M059J (cell line): ENCODE measurements at regions not wholly inside any gene's neighbourhood (a gene's known extent, or its start where the extent isn't known, plus 50 kb on each side); places are given as distances from the start of the nearest gene placed in this dataset.
"Not testable (repeated sequence)": the region's sequence is repeated elsewhere in the genome, so short reads cannot be mapped to it uniquely, and the experiment has no call there.

Experiments
- DNase-seq: peaks from one replicate; pipeline ENCODE4 v3.0.0-alpha.2; 2012; ENCODE audit warnings: low read depth

DNA sequence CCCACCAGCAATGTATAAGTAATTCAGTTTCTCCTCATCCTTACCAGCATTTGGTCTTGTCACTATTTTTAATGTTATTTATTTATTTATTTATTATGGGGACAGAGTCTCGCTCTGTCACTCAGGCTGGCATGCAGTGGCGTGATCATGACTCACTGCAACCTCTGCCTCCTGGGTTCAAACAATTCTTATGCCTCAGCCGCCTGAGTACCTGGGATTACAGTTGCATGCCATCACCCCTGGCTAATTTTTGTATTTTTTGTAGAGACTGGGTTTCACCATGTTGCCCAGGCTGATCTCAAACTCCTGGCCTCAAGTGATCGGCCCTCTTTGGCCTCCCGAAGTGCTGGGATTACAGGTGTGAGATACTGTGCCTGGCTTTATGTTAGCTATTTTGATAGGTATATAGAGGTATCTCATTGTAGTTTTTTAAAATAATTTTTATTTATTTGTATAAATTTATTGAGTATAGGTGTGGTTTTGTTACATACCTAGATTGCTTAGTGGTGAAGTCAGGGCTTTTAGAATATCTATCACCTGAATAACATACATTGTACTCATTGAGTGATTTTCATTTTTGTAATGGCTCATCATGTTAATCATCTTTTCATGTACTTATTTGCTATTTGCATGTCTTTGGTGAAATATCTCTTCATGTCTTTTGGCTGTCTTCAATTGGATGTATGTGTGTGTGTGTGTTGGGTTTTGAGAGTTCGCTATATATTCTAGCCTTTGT lies 53.3 kb downstream of the TANC2 start:
- peak; percentile 60 for DNase-seq

DNA sequence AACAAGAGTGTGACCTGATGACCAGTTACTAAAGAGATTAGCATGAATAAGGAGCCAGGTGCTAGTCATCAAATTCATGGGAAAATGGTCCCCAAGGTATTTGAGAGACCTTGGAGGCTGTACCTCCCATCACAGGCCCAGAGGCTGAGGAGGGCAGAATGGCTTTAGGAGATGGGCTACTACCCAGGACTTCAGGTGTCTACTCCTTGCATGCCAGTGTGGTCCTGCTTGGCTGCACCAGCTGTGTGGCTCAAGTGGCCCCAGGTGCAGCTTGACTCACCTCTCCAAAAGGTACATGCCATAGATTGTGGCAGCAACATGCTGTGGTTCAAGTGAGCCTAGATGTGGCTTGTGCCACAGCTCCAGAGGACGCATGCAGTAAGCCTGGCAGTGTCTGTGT lies 56.5 kb downstream of the TANC2 start:
- no peak for DNase-seq

DNA sequence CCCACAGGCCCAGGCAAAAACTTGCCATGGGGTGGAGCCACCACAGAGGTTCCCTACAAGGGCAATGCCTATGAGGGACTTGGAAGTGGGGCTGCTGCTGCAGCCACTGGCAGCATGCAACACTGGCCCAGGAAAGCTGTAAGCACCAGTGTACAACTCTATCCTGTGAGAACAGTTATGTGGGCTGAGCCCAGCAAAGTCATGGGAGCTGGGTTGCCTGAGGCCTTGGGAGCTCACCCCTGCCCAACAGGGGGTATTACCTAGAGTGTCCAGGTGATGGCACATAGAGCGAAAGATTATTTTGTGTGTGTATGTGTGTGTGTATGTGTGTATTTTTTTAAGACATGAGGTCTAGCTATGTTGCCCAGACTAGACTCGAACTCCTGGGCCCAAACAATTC lies 57.0 kb downstream of the TANC2 start:
- peak; percentile 3 for DNase-seq

DNA sequence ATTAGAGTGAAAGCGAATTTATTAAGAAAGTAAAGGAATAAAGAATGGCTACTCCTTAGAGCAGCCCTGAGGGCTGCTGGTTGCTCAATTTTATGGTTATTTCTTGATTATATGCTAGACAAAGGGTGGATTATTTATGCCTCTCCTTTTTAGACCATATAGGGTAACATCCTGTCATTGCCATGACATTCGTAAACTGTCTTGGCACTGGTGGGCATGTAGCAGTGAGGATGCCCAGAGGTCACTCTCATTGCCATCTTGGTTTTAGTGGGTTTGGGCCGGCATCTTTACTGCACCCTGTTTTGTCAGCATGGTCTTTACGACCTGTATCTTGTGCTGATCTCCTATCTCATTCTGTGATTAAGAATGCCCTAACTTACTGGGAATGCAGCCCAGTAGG lies 58.2 kb downstream of the TANC2 start:
- DNase-seq = peak; percentile 56

DNA sequence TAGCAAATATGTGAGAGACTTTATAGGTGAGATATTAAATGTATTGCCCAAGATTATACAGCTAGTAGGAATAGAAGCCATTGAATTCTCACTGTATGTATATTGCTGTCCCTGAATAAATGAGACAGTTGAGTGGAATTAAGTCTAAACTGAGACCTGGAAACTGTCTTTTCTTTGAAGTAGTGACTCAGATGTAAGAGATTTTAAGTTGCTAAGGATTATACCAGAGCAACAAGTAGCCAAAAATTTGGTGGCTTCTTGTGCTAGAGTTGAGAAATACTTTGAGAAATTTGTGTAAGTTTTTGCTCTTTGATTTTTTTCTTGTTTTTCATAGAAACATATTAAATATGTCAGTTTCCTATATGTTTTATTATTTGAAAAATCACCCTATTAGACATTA lies 58.7 kb downstream of the TANC2 start:
- peak; percentile 56 for DNase-seq

DNA sequence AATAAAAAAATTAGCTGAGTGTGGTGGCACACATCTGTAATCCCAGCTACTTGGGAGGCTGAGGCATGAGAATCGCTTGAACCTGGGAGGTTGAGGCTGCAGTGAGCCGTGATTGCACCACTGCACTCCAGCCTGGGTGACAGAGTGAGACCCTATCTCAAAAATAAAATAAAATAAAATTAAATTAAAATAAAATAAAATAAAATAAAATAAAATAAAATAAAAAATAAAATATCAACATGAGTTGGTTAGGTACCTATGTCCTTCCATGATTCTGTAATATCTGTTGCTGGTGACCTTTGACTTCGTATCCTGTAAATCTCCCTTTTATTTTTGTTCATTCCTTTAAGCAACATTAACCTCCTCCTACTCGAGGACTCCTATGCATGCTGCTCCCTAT lies 59.6 kb downstream of the TANC2 start:
- not testable (repeated sequence) for DNase-seq

- peak; percentile 76 for DNase-seq
These were observed 63.5 kb downstream of the TANC2 start for GRCh38 chr17:63029541-63029940.

GRCh38 chr17:63032142-63032541 lies 66.1 kb downstream of the TANC2 start:
- no peak for DNase-seq

GRCh38 chr17:63033142-63033541 lies 67.1 kb downstream of the TANC2 start:
- no peak for DNase-seq

- peak; percentile 80 for DNase-seq
These were observed 69.2 kb downstream of the TANC2 start for GRCh38 chr17:63035271-63035670.

DNA sequence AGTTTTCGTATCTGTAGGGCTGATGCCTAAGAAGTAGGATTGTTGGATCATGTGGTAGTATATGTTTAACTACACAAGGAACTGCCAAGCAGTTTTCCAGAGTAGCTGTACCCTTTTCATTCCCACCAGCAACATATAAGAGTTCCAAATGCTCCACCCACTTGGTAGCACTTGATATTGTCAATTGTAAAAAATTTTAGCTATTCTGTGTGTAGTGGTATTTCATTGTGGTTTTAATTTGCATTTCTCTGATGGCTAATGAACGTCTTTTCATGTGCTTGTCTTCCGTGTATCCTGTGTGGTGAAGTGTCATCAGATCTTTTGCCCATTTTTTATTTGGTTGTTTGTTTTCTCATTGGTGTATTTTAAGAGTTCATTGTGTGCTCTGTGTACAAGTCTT lies 69.7 kb downstream of the TANC2 start:
- peak; percentile 75 for DNase-seq

DNA sequence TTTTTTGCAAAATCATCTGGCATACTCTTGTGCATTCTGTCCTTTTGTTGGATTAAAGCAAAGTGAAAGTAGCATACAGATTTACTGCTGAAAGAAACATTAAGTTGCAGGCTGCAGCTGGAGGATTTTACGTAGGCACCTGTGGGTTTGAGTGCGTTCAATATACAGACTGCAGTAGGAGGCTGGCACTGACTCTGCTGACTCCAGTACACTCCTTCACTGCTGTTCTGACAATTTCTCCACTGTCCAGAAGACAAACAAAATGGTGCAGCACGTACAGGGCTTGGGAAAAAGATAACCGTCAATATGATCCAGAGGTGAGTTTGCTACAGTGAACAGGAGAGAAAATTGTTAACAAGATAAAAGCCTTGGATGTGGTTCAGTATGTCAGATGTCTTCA lies 73.3 kb downstream of the TANC2 start:
- peak; percentile 13 for DNase-seq

DNA sequence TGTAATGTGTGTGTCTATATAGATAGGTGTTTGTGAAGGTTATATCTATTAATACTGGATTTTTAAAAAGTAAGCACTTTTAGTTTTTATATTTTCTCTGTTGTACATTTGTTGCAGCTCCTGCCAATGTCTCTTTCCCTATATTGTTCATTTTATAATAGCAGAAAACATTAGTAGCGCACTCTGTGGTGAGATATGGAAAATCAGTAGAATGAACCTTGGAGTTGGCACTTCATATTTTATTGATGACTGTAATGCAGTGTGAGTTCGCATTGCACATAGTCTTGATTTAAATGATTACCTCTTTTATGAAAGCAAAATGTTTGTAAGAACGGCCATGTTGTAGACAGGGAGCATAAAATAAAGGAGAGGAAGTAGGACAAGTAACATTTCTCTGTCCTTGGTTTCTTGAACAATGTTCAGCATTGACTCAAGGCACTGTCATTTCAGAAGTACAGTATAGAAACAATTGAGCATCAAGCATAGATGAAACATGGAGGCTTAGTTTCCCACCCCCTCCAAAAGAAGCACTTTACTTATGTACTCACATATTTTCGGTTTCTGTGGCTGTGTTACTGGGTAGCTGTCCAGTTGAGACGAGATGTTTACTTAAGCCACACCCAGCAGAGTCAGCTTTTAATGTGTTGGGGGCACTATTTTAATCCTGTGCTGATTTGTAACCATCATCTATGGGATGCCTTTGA lies 74.0 kb downstream of the TANC2 start:
- DNase-seq = peak; percentile 58

- DNase-seq = no peak
These were observed 74.8 kb downstream of the TANC2 start for GRCh38 chr17:63040816-63041215.

- DNase-seq = no peak
These were observed 75.2 kb downstream of the TANC2 start for GRCh38 chr17:63041251-63041650.

GRCh38 chr17:63041722-63042121 lies 75.7 kb downstream of the TANC2 start:
- DNase-seq = no peak

DNA sequence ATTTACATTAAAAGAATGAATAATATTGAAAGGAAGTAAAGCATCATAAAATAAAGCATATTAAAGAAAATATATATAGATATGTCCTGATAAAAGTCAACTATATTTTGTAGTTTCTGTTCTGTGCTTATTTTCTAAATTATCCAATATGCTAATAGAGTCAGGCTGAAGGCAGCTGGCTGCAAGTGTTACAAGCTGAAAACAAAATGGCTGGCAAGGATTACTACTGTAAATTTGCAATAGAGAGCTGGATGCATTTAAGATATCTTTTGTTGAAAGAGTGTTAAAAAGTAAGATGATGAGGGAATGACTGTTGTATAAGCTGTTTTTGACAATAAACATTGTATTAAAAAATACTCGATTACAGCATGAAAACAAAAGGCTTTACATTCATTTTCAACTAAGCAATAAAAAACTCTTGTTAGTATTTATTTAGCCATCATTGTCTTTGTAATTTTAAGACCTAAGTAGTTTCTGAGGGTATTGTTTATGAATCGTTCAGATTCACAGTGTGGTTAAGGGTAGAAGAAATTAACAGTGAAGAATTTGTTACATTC lies 76.3 kb downstream of the TANC2 start:
- DNase-seq = peak; percentile 35

- not testable (repeated sequence) for DNase-seq
These were observed 91.5 kb downstream of the TANC2 start for GRCh38 chr17:63057560-63057959.

DNA sequence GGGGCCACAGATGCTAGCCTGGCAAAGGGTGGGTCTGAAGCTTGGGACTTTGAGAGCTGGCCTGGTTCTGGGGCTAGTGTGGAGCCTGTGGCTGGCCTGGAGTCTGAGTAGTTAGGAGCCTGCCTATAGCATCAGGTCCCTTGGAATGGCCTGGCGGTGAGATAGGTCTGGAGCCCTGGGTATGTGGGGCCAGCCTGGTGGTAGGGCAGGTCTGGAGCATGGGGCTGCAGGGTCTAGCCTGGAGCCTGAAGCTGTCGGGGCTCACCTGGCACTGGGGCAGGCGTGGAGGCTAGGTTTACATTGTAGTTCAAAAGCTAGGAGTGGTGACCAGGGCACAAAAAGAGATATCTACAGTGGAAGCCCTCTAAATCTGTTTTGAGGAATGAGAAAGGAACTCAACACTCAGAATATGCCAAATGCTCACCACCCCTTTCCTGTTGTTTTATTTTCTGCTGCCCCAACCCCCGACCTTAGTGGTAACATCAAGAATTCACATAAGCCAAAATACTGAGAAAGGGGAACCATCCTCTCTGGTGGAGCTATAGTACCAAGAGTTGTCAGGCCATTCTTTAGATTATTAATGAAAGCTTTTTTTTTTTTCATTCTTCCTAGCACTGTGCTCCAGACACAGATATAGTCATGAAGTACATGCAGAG lies 100.3 kb downstream of the TANC2 start:
- DNase-seq = no peak

GRCh38 chr17:63069245-63069644 lies 103.2 kb downstream of the TANC2 start:
- DNase-seq = no peak

DNA sequence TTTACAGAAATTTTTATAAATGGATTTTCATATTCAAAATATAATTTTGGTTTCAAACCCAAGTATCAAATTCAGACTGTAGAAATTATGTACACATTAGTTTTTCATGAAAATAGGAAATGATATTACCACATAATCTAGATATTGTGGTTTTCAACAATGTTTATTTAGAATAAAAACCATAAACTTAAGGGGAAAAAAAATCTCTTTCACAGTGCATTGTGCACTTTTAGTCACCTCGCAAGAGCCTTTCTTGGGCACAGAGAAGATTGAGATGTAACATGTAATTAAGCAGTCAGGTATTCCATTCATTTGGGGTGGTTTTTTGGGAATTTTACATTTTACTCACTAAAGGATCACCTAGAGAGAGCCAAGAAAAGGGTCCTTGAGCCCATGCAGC lies 104.0 kb downstream of the TANC2 start:
- no peak for DNase-seq

DNA sequence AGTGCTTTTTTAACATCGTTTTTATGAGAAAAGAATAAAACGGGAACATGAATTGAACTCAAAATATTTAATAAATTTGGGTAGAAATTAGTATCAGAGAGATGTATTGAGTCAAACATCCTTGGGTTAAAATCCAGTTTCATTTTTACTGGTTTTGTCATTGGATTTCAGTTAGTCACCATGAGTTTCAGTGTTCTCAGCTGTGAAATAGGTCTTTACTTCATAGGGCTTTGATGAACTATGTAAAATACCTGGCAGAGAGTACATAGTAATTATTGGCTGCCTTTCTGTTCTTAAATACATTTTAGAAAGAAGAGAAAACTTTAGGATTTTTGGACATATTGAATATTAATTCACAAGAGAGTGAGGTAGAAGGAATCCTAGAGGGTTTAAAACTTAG lies 105.8 kb downstream of the TANC2 start:
- no peak for DNase-seq

DNA sequence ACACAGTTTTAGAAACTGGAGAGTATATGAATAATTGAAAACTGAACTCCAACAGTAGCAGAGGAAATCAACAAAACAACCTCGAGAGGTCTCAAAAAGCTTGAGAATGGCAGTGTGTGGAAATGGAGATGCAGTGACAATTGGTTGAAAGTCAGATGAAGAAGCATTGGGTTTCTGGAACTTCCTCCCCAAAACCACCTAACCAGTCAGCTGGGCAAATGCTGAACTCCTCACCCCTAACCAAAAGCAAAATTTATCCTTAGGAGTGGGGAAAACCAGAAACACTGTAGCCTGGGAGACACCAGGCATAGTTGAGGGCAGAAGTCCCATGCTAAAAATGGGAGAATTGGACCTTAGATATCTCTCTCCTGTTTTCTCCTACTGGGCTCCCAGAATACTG lies 109.9 kb downstream of the TANC2 start:
- DNase-seq = peak; percentile 20
